Transverse colon (tissue), 4 donors: ENCODE measurements at regions not wholly inside any gene's neighbourhood (a gene's known extent, or its start where the extent isn't known, plus 50 kb on each side); places are given as distances from the start of the nearest gene placed in this dataset.

Experiments used
- CTCF ChIP-seq, 5 experiments: fragments of 200-600 bp in 3 of 5; fragments of 450-650 bp in 2 of 5; sonication (generic) in 3 of 5; IDR thresholded peaks; 1 replicate in 2 of 5; 2 replicates in 3 of 5; pipeline ENCODE4 v1.5.1; 2016 to 2017; ENCODE audit warnings: antibody characterized with exemption in 5 of 5, inconsistent platforms in 3 of 5, mild to moderate bottlenecking in 2 of 5, moderate library complexity in 1 of 5
- POLR2A ChIP-seq: fragments of 450-650 bp; IDR thresholded peaks from one replicate; pipeline ENCODE4 v1.6.1; 2016; ENCODE audit warnings: antibody characterized with exemption, mild to moderate bottlenecking, moderate library complexity
- POLR2AphosphoS5 ChIP-seq, 3 donors: sonication (generic); formaldehyde crosslinking; IDR thresholded peaks; one replicate each; pipeline ENCODE4 v1.6.1; 2016; ENCODE audit warnings: antibody characterized with exemption in 3 of 3

GRCh38 chr1:30378003-30378596 is 345.3 kb downstream of the MATN1 start:
- TF ChIP-seq CTCF (IDR thresholded peaks at IDR 0.05) (no peak), POLR2AphosphoS5 (IDR thresholded peaks at IDR 0.05) (no peak), POLR2A (no peak)
